ENCODE measurements at regions not wholly inside any gene's neighbourhood (a gene's known extent, or its start where the extent isn't known, plus 50 kb on each side); places are given as distances from the start of the nearest gene placed in this dataset.
"Not testable (repeated sequence)": the region's sequence is repeated elsewhere in the genome, so short reads cannot be mapped to it uniquely, and the experiment has no call there.

DNA sequence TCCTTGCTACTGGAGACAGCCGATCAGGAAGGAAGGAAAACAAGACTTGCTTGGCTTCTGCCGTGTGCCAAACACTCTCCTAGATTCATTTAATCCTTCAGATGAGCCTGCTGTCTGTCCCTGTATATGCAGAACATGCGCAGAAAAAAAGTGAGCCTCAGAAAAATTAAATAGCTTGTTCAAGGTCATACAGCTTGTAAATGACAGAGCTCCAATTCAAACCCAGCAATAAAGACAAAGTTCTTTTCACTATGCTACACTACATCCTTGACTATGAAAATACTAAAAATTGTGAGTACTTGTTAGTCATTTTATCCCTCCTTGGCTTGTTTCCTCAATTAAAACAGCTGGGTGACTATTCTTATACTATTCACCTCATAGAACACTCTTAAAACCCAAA is 121.4 kb downstream of the KCNRG start:
- H3K79me2 ChIP-seq (ENCODE audit: insufficient read depth, low read length): no peaks in the 10 kb centered on the region
- peaks cover 27% of the 10 kb centered on the region for H3K4me1 ChIP-seq (ENCODE audit: insufficient read depth, low read length, severe bottlenecking)
- H3K9ac ChIP-seq (ENCODE audit: low read length): no peak overlapping the region
- H3K9me3 ChIP-seq (ENCODE audit: low read length): peaks cover 33% of the 10 kb centered on the region
- no peak for TF ChIP-seq EZH2 (IDR thresholded peaks at IDR 0.05; ENCODE audit: borderline replicate concordance, low read length)
- no peak for TF ChIP-seq CTCF (IDR thresholded peaks at IDR 0.05; ENCODE audit: low read length)
- H4K20me1 ChIP-seq (ENCODE audit: insufficient read depth, low read length): no peaks in the 10 kb centered on the region
- H2AFZ ChIP-seq (ENCODE audit: low read length): no peak overlapping the region
- H3K4me2 ChIP-seq (ENCODE audit: low read length): no peak overlapping the region
- H3K4me3 ChIP-seq (ENCODE audit: low read depth, low read length, poor library complexity, severe bottlenecking): no peak overlapping the region
- no peaks in the 10 kb centered on the region for H3K36me3 ChIP-seq (ENCODE audit: insufficient read depth, low read length)
- no peaks in the 10 kb centered on the region for H3F3A ChIP-seq (ENCODE audit: insufficient read depth, low read length)
- H3K27ac ChIP-seq (ENCODE audit: low read depth, low read length, poor library complexity, severe bottlenecking): no peak overlapping the region
- no peaks in the 10 kb centered on the region for H3K9me2 ChIP-seq (ENCODE audit: low read depth, low read length)
- H3K27me3 ChIP-seq (ENCODE audit: insufficient read depth, low read length): no peaks in the 10 kb centered on the region

DNA sequence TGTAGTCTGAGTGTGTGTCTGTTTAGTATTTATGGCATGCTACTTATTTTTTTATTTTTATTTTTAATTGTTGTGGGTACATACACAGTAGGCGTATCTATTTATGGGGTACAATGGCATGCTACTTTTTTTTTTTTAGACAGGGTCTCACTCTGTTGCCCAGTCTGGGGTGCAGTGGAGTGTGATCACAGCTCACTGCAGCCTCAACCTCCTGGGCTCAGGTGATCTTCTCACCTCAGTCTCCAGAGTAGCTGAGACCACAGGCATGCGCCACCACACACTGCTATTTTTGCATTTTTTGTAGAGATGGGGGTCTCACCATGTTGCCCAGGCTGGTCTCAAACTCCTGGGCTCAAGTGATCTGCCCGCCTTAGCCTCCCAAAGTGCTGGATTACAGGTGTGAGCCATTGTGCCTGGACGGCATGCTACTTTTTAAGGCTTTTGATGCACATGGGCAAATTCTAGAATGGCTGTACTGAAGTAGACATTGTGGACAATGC is 124.2 kb downstream of the KCNRG start:
- not testable (repeated sequence) for H3K9me2 ChIP-seq (ENCODE audit: low read depth, low read length)
- H3K9me3 ChIP-seq (ENCODE audit: low read length): peaks cover 13% of the 10 kb centered on the region; the same call in 1 of the 2 replicates

GRCh38 chr13:50140153-50140552 is 124.9 kb downstream of the KCNRG start:
- Histone ChIP-seq H3K4me3 (ENCODE audit: low read depth, low read length, poor library complexity, severe bottlenecking) (no peak overlapping the region), H3K36me3 (ENCODE audit: insufficient read depth, low read length) (no peaks in the 10 kb centered on the region), H3K4me1 (ENCODE audit: insufficient read depth, low read length, severe bottlenecking) (peaks cover 40% of the 10 kb centered on the region), H3K9me3 (ENCODE audit: low read length) (0 out of 2 replicates have a peak, but pooled peaks cover 6% of the 10 kb centered on the region), H2AFZ (ENCODE audit: low read length) (peak overlapping the region; percentile 94), H3K27ac (ENCODE audit: low read depth, low read length, poor library complexity, severe bottlenecking) (peak overlapping the region; percentile 69), H3K79me2 (ENCODE audit: insufficient read depth, low read length) (no peaks in the 10 kb centered on the region), H3K27me3 (ENCODE audit: insufficient read depth, low read length) (no peaks in the 10 kb centered on the region), H3F3A (ENCODE audit: insufficient read depth, low read length) (0 out of 2 replicates have a peak, but pooled peaks cover 3% of the 10 kb centered on the region), H3K9ac (ENCODE audit: low read length) (peak overlapping the region; percentile 40; the same call in 1 of the 2 replicates), H3K9me2 (ENCODE audit: low read depth, low read length) (no peaks in the 10 kb centered on the region), H4K20me1 (ENCODE audit: insufficient read depth, low read length) (no peaks in the 10 kb centered on the region), H3K4me2 (ENCODE audit: low read length) (peak overlapping the region; percentile 39)
- TF ChIP-seq CTCF (IDR thresholded peaks at IDR 0.05; ENCODE audit: low read length) (no peak), EZH2 (IDR thresholded peaks at IDR 0.05; ENCODE audit: borderline replicate concordance, low read length) (no peak)

More for the DNA sequence above, 124.2 kb downstream of the KCNRG start:
- Histone ChIP-seq H3K4me2 (ENCODE audit: low read length) (peak overlapping the region; percentile 39; the same call in 1 of the 2 replicates), H3K4me1 (ENCODE audit: insufficient read depth, low read length, severe bottlenecking) (peaks cover 33% of the 10 kb centered on the region), H3K27ac (ENCODE audit: low read depth, low read length, poor library complexity, severe bottlenecking) (peak overlapping the region; percentile 69), H2AFZ (ENCODE audit: low read length) (peak overlapping the region; percentile 94)
- not testable (repeated sequence) for H3K36me3 ChIP-seq (ENCODE audit: insufficient read depth, low read length); H3F3A ChIP-seq (ENCODE audit: insufficient read depth, low read length); H3K9ac ChIP-seq (ENCODE audit: low read length); H3K79me2 ChIP-seq (ENCODE audit: insufficient read depth, low read length); H4K20me1 ChIP-seq (ENCODE audit: insufficient read depth, low read length); H3K27me3 ChIP-seq (ENCODE audit: insufficient read depth, low read length); H3K4me3 ChIP-seq (ENCODE audit: low read depth, low read length, poor library complexity, severe bottlenecking)

Measured in OCI-LY1 (cell line).